ENCODE measurements at regions not wholly inside any gene's neighbourhood (a gene's known extent, or its start where the extent isn't known, plus 50 kb on each side); places are given as distances from the start of the nearest gene placed in this dataset.

GRCh38 chr11:100555931-100556330 lies 131.2 kb upstream of the ARHGAP42 start:
- H3K9me3 ChIP-seq (replicated peaks in 1 of 11), result no peaks in the 10 kb centered on the region
- no peaks in the 10 kb centered on the region for H3K36me3 ChIP-seq
- no peaks in the 10 kb centered on the region for H4K20me1 ChIP-seq
- H3K4me1 ChIP-seq, result peaks cover 0 to 1% (median 0%) of the 10 kb centered on the region in 10 experiments; a peak in 2 of 20 replicates
- H3K4me3 ChIP-seq, result no peak overlapping the region
- H3K9ac ChIP-seq, result no peak overlapping the region
- H3K27me3 ChIP-seq, result no peaks in the 10 kb centered on the region
- no peak overlapping the region for H3K4me2 ChIP-seq
- no peak for TF ChIP-seq Cebpa-rat (IDR thresholded peaks at IDR 0.05)
- H3K27ac ChIP-seq, result no peak overlapping the region

- TF ChIP-seq Cebpa-rat (IDR thresholded peaks at IDR 0.05), result no peak
- H3K4me3 ChIP-seq, result no peak overlapping the region
- no peak overlapping the region for H3K27ac ChIP-seq
- no peaks in the 10 kb centered on the region for H4K20me1 ChIP-seq
- no peaks in the 10 kb centered on the region for H3K27me3 ChIP-seq
- H3K9ac ChIP-seq, result no peak overlapping the region
- H3K36me3 ChIP-seq, result no peaks in the 10 kb centered on the region
- H3K4me1 ChIP-seq, result peaks cover 0 to 10% (median 0%) of the 10 kb centered on the region in 10 experiments; a peak in 5 of 20 replicates
- no peaks in the 10 kb centered on the region for H3K9me3 ChIP-seq (replicated peaks in 1 of 11)
- H3K4me2 ChIP-seq, result no peak overlapping the region
Measured at GRCh38 chr11:100556781-100557180, 130.3 kb upstream of the ARHGAP42 start.

DNA sequence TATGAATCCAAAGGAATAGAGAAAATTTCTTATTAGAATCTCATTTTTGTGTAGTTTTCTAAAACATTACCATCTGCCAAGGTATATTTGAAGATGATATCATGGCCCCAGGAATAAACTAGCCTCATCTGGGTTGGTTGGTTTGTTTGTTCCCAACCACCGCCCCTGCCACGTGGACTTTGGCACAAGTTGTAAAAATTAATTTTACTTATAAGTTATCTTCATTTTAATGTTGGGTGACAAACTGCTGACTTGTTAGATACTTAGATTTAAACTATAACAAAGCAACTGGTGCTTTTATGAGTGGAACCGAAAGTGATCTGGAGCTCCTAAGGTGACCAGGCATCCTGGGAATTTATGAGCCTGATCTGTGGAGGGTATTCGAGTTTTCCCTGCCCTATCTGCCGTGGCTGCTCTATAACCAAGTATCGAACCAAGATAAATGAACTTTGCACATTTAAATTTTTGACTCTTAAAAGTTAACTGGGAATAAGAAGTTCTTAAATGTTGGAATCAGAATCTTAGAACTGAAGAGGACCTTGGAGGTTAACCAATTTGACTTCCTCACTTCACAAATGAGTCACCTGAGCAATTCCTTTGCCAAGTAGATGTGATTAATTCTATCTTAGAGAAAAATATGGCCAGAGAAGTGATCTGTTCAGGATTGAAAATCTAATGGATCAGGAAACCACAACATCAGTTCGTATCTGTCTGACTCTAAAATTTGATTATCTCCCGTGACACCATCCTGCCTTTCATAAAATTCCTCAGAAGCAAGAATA lies 129.1 kb upstream of the ARHGAP42 start:
- Histone ChIP-seq H3K4me3 (no peak overlapping the region), H3K9ac (no peak overlapping the region), H3K4me1 (peaks cover 0 to 13% (median 0%) of the 10 kb centered on the region in 10 experiments; a peak in 5 of 20 replicates), H3K4me2 (no peak overlapping the region), H3K36me3 (no peaks in the 10 kb centered on the region), H3K27ac (no peak overlapping the region), H3K27me3 (no peaks in the 10 kb centered on the region), H3K9me3 (replicated peaks in 1 of 11) (no peaks in the 10 kb centered on the region), H4K20me1 (no peaks in the 10 kb centered on the region)
- TF ChIP-seq Cebpa-rat (IDR thresholded peaks at IDR 0.05), result no peak

DNA sequence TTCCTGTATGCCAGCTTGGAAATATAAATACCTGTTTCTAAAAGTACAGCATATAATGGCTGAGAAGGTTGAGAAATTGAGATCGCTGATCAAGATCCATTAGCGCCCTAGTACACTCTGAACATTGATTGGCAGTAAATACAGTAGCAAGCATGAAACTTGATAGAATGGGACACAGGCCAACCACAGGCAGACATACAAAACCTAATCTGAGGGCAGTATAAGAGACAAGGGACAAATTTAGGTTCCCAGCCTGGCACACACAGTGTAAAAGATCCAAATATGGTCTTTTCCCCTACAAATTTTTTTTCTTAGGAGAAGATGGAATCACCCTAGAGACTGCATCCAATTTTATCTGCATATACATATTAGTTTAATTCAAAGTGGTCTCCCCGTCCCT lies 126.5 kb upstream of the ARHGAP42 start:
- Histone ChIP-seq H3K4me3 (no peak overlapping the region), H3K27me3 (no peaks in the 10 kb centered on the region), H3K36me3 (no peaks in the 10 kb centered on the region), H3K4me1 (peaks cover 0 to 13% (median 0%) of the 10 kb centered on the region in 10 experiments; a peak in 5 of 20 replicates), H3K9ac (no peak overlapping the region), H3K9me3 (replicated peaks in 1 of 11) (no peaks in the 10 kb centered on the region), H4K20me1 (no peaks in the 10 kb centered on the region), H3K27ac (no peak overlapping the region), H3K4me2 (no peak overlapping the region)
- TF ChIP-seq Cebpa-rat (IDR thresholded peaks at IDR 0.05), result no peak

GRCh38 chr11:100561323-100561722 lies 125.8 kb upstream of the ARHGAP42 start:
- Histone ChIP-seq H4K20me1 (no peaks in the 10 kb centered on the region), H3K4me2 (peak overlapping the region in 3 of 11 experiments; percentile 16 to 53 (median 41); a peak in 3 of 22 replicates), H3K27me3 (no peaks in the 10 kb centered on the region), H3K27ac (peak overlapping the region in 1 of 11 experiments; percentile 25; a peak in 1 of 22 replicates), H3K4me1 (peaks cover 0 to 13% (median 0%) of the 10 kb centered on the region in 10 experiments; a peak in 5 of 20 replicates), H3K9ac (no peak overlapping the region), H3K36me3 (no peaks in the 10 kb centered on the region), H3K4me3 (no peak overlapping the region), H3K9me3 (replicated peaks in 1 of 11) (no peaks in the 10 kb centered on the region)
- no peak for TF ChIP-seq Cebpa-rat (IDR thresholded peaks at IDR 0.05)

DNA sequence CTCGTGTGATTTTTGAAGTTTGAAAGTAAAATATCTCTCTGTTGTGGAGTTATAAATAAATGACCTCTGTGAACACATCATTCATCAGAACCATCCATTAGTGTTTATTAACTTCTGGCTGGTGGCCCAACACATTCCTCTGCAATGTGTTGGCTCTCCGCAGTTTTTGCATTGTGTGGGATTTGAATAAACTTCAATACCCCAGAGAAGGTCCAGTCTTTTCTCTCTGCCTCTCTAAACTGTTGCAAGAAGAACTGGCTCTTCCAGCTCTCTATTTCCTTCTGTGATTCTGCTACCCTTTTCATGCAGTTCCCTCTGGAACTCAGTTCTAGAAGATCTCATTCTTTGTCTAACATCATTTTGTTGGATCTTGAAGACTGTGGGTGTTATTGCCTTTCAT lies 125.0 kb upstream of the ARHGAP42 start:
- no peak overlapping the region for H3K4me2 ChIP-seq
- H3K36me3 ChIP-seq, result no peaks in the 10 kb centered on the region
- no peak overlapping the region for H3K27ac ChIP-seq
- no peaks in the 10 kb centered on the region for H3K9me3 ChIP-seq (replicated peaks in 1 of 11)
- no peaks in the 10 kb centered on the region for H4K20me1 ChIP-seq
- peaks cover 0 to 13% (median 0%) of the 10 kb centered on the region in 10 experiments; a peak in 5 of 20 replicates for H3K4me1 ChIP-seq
- no peak overlapping the region for H3K4me3 ChIP-seq
- no peak overlapping the region for H3K9ac ChIP-seq
- H3K27me3 ChIP-seq, result no peaks in the 10 kb centered on the region
- TF ChIP-seq Cebpa-rat (IDR thresholded peaks at IDR 0.05), result no peak

DNA sequence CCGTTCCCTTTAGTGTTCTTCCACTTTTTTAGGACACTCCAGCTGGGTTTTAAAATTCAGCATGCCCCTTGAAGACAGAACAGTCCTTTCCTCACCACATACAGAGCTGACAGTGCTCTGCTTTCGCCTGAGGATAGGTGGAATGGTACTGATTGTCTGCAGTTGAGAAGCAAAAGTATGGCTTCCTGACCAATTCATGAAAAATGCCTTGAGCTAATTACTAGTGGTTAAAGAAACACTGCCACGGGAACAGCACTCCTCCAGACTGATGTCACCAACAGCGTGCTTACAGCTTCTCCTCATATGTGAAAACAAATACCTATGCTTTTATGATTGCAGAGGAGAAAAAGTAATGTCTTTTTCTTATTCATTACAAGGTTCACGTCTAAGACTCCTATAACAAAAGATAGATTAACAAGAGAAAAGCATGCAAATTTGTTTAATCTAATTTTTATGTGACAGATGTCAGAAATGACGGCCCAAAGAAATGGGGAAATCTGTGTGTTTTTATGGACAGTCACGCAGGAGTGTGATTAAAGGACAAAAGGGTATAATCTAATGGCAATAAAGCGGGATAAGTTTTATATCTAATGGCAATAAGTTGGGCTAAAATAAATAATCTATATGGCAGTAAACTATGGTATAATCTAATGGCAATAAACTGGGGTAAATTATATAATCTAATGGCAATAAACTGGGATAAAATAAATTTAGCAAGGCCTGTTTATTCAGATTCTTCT lies 123.4 kb upstream of the ARHGAP42 start:
- Histone ChIP-seq H3K4me3 (no peak overlapping the region), H3K36me3 (no peaks in the 10 kb centered on the region), H3K9ac (no peak overlapping the region), H3K9me3 (replicated peaks in 1 of 11) (no peaks in the 10 kb centered on the region), H4K20me1 (no peaks in the 10 kb centered on the region), H3K27me3 (no peaks in the 10 kb centered on the region), H3K4me2 (no peak overlapping the region), H3K4me1 (peaks cover 0 to 13% (median 0%) of the 10 kb centered on the region in 10 experiments; a peak in 5 of 20 replicates), H3K27ac (no peak overlapping the region)
- no peak for TF ChIP-seq Cebpa-rat (IDR thresholded peaks at IDR 0.05)

- Histone ChIP-seq H4K20me1 (no peaks in the 10 kb centered on the region), H3K4me2 (no peak overlapping the region), H3K4me3 (no peak overlapping the region), H3K27ac (no peak overlapping the region), H3K36me3 (no peaks in the 10 kb centered on the region), H3K4me1 (no peaks in the 10 kb centered on the region), H3K27me3 (no peaks in the 10 kb centered on the region), H3K9me3 (replicated peaks in 1 of 11) (no peaks in the 10 kb centered on the region), H3K9ac (no peak overlapping the region)
- no peak for TF ChIP-seq Cebpa-rat (IDR thresholded peaks at IDR 0.05)
Measured at GRCh38 chr11:100573911-100574513, 113.1 kb upstream of the ARHGAP42 start.
